ENCODE measurements at regions not wholly inside any gene's neighbourhood (a gene's known extent, or its start where the extent isn't known, plus 50 kb on each side); places are given as distances from the start of the nearest gene placed in this dataset.

DNA sequence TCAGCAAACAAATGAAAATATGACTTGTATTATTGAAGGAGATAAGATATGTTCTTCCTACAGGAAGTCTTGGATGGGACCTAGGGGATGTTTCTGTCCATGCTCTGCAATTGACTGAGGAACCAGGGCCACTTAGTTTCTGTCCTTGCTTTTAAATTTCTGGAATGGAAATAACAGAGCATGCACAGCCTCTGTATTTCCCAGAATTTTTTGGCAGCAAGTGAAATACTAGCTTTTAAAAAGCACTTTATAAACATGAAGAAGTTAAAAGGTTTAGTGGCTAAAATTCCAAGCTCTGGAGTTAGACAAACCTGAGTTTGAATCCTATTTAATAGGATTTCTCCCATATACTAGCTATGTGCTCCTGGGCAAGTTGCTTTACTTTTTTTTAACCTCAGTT lies 127.7 kb upstream of the FZD8 start (continued):
- TF ChIP-seq, protein P1, sequence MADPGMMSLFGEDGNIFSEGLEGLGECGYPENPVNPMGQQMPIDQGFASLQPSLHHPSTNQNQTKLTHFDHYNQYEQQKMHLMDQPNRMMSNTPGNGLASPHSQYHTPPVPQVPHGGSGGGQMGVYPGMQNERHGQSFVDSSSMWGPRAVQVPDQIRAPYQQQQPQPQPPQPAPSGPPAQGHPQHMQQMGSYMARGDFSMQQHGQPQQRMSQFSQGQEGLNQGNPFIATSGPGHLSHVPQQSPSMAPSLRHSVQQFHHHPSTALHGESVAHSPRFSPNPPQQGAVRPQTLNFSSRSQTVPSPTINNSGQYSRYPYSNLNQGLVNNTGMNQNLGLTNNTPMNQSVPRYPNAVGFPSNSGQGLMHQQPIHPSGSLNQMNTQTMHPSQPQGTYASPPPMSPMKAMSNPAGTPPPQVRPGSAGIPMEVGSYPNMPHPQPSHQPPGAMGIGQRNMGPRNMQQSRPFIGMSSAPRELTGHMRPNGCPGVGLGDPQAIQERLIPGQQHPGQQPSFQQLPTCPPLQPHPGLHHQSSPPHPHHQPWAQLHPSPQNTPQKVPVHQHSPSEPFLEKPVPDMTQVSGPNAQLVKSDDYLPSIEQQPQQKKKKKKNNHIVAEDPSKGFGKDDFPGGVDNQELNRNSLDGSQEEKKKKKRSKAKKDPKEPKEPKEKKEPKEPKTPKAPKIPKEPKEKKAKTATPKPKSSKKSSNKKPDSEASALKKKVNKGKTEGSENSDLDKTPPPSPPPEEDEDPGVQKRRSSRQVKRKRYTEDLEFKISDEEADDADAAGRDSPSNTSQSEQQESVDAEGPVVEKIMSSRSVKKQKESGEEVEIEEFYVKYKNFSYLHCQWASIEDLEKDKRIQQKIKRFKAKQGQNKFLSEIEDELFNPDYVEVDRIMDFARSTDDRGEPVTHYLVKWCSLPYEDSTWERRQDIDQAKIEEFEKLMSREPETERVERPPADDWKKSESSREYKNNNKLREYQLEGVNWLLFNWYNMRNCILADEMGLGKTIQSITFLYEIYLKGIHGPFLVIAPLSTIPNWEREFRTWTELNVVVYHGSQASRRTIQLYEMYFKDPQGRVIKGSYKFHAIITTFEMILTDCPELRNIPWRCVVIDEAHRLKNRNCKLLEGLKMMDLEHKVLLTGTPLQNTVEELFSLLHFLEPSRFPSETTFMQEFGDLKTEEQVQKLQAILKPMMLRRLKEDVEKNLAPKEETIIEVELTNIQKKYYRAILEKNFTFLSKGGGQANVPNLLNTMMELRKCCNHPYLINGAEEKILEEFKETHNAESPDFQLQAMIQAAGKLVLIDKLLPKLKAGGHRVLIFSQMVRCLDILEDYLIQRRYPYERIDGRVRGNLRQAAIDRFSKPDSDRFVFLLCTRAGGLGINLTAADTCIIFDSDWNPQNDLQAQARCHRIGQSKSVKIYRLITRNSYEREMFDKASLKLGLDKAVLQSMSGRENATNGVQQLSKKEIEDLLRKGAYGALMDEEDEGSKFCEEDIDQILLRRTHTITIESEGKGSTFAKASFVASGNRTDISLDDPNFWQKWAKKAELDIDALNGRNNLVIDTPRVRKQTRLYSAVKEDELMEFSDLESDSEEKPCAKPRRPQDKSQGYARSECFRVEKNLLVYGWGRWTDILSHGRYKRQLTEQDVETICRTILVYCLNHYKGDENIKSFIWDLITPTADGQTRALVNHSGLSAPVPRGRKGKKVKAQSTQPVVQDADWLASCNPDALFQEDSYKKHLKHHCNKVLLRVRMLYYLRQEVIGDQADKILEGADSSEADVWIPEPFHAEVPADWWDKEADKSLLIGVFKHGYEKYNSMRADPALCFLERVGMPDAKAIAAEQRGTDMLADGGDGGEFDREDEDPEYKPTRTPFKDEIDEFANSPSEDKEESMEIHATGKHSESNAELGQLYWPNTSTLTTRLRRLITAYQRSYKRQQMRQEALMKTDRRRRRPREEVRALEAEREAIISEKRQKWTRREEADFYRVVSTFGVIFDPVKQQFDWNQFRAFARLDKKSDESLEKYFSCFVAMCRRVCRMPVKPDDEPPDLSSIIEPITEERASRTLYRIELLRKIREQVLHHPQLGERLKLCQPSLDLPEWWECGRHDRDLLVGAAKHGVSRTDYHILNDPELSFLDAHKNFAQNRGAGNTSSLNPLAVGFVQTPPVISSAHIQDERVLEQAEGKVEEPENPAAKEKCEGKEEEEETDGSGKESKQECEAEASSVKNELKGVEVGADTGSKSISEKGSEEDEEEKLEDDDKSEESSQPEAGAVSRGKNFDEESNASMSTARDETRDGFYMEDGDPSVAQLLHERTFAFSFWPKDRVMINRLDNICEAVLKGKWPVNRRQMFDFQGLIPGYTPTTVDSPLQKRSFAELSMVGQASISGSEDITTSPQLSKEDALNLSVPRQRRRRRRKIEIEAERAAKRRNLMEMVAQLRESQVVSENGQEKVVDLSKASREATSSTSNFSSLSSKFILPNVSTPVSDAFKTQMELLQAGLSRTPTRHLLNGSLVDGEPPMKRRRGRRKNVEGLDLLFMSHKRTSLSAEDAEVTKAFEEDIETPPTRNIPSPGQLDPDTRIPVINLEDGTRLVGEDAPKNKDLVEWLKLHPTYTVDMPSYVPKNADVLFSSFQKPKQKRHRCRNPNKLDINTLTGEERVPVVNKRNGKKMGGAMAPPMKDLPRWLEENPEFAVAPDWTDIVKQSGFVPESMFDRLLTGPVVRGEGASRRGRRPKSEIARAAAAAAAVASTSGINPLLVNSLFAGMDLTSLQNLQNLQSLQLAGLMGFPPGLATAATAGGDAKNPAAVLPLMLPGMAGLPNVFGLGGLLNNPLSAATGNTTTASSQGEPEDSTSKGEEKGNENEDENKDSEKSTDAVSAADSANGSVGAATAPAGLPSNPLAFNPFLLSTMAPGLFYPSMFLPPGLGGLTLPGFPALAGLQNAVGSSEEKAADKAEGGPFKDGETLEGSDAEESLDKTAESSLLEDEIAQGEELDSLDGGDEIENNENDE (IDR thresholded peaks at IDR 0.05; ENCODE audit: insufficient replicate concordance, low read length) = no peak
- no peak for TF ChIP-seq POLR2AphosphoS5 (IDR thresholded peaks at IDR 0.05; ENCODE audit: low read depth, low read length)
- TF ChIP-seq, protein P2, sequence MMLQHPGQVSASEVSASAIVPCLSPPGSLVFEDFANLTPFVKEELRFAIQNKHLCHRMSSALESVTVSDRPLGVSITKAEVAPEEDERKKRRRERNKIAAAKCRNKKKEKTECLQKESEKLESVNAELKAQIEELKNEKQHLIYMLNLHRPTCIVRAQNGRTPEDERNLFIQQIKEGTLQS (IDR thresholded peaks at IDR 0.05; ENCODE audit: insufficient read depth, low read depth, low read length) = no peak
- no peak for TF ChIP-seq GABPA (IDR thresholded peaks at IDR 0.05; ENCODE audit: borderline replicate concordance, insufficient read depth, low read length)
- TF ChIP-seq TAF7 (optimal IDR thresholded peaks at IDR 0.05; ENCODE audit: borderline replicate concordance, low read depth, low read length) = no peak
- no peak for TF ChIP-seq RXRA (IDR thresholded peaks at IDR 0.05; ENCODE audit: insufficient read depth, low read depth, low read length)
